WTC11 (cell line): ENCODE measurements at regions not wholly inside any gene's neighbourhood (a gene's known extent, or its start where the extent isn't known, plus 50 kb on each side); places are given as distances from the start of the nearest gene placed in this dataset.

Source experiments
- ATAC-seq: fragments of 200-7000 bp; cut with Tn5 transposase; 2 replicates; pipeline ENCODE4 v1.10.0; 2021; ENCODE audit warnings: mild to moderate bottlenecking, moderate library complexity
- CTCF ChIA-PET: fragments of 300-600 bp; sonication (Branson Sonifier 250); formaldehyde crosslinking; loops from one replicate; lab custom pipeline; 2021; ENCODE audit warnings: antibody characterized with exemption; lab: Charles Lee
- POLR2A ChIA-PET: fragments of 350-600 bp; sonication (Branson Sonifier 250); formaldehyde crosslinking; loops from one replicate; lab custom pipeline; 2021; ENCODE audit warnings: antibody characterized with exemption; lab: Charles Lee
- DNase-seq: peaks from one replicate; pipeline ENCODE4 v3.0.0; 2021; ENCODE audit warnings: low spot score
- H3K27ac Mint-ChIP-seq: 2 replicates; pipeline ENCODE4 v1.8.0; 2021; ENCODE audit warnings: mixed read lengths
- H3K27me3 Mint-ChIP-seq: 2 replicates; pipeline ENCODE4 v1.8.0; 2021; ENCODE audit warnings: low read depth, mild to moderate bottlenecking, moderate library complexity, mixed read lengths
- H3K36me3 Mint-ChIP-seq: 2 replicates; pipeline ENCODE4 v1.8.0; 2021; ENCODE audit warnings: mixed read lengths
- H3K4me1 Mint-ChIP-seq: 2 replicates; pipeline ENCODE4 v1.8.0; 2022; ENCODE audit warnings: mixed read lengths
- H3K4me3 Mint-ChIP-seq: 2 replicates; pipeline ENCODE4 v1.8.0; 2021; ENCODE audit warnings: mild to moderate bottlenecking, moderate library complexity, mixed read lengths
- H3K9me3 Mint-ChIP-seq: 2 replicates; pipeline ENCODE4 v1.8.0; 2021; ENCODE audit warnings: mixed read lengths
- GTF2I ChIP-seq: fragments of 250-450 bp; sonication (Bioruptor Pico); conservative IDR thresholded peaks from 2 replicates; pipeline ENCODE4 v1.4.0; 2021; ENCODE audit warnings: mild to moderate bottlenecking
- KAT7 ChIP-seq: sonication (generic); formaldehyde crosslinking; IDR thresholded peaks from 2 replicates; pipeline ENCODE4 v1.8.1; 2023; ENCODE audit warnings: missing genetic modification reagents, mild to moderate bottlenecking, borderline replicate concordance
- NR2C2 ChIP-seq: sonication (generic); formaldehyde crosslinking; IDR thresholded peaks from 2 replicates; pipeline ENCODE4 v1.8.0; 2022; ENCODE audit warnings: mild to moderate bottlenecking, missing genetic modification reagents
- RELA ChIP-seq: sonication (generic); formaldehyde crosslinking; IDR thresholded peaks from 2 replicates; pipeline ENCODE4 v1.8.1; 2022; ENCODE audit warnings: missing genetic modification reagents, mild to moderate bottlenecking, borderline replicate concordance
- SP1 ChIP-seq: sonication (generic); formaldehyde crosslinking; conservative IDR thresholded peaks from 2 replicates; pipeline ENCODE4 v1.8.1; 2022; ENCODE audit warnings: missing genetic modification reagents
- TCF7 ChIP-seq: sonication (generic); formaldehyde crosslinking; IDR thresholded peaks from 2 replicates; pipeline ENCODE4 v1.8.0; 2022; ENCODE audit warnings: mild to moderate bottlenecking, low read depth, missing genetic modification reagents, moderate library complexity
- TEAD1 ChIP-seq: sonication (generic); formaldehyde crosslinking; IDR thresholded peaks from 2 replicates; pipeline ENCODE4 v1.8.0; 2022; ENCODE audit warnings: mild to moderate bottlenecking, missing genetic modification reagents
- TP53 ChIP-seq: sonication (generic); formaldehyde crosslinking; IDR thresholded peaks from 2 replicates; pipeline ENCODE4 v1.8.1; 2023; ENCODE audit warnings: mild to moderate bottlenecking, missing genetic modification reagents
- ZNF396 ChIP-seq: fragments of 250-450 bp; sonication (Bioruptor Pico); IDR thresholded peaks from 2 replicates; pipeline ENCODE4 v1.8.0; 2021; ENCODE audit warnings: mild to moderate bottlenecking, moderate library complexity, borderline replicate concordance
- TF ChIP-seq, protein P1 (sequence below): fragments of 250-450 bp; sonication (Bioruptor Pico); IDR thresholded peaks from 2 replicates; pipeline ENCODE4 v1.9.0; 2021; ENCODE audit warnings: mild to moderate bottlenecking, borderline replicate concordance
- TF ChIP-seq, protein P2 (sequence below): fragments of 250-450 bp; sonication (Bioruptor Pico); IDR thresholded peaks from 2 replicates; pipeline ENCODE4 v1.9.0; 2021; ENCODE audit warnings: mild to moderate bottlenecking
- TF ChIP-seq, protein P3 (sequence below): sonication (generic); formaldehyde crosslinking; IDR thresholded peaks from 2 replicates; pipeline ENCODE4 v1.8.0; 2023; ENCODE audit warnings: mild to moderate bottlenecking, missing genetic modification reagents
- TF ChIP-seq, protein P4 (sequence below): sonication (generic); formaldehyde crosslinking; IDR thresholded peaks from 2 replicates; pipeline ENCODE4 v1.8.1; 2023; ENCODE audit warnings: mild to moderate bottlenecking, missing genetic modification reagents
- TF ChIP-seq, protein P5 (sequence below): sonication (generic); formaldehyde crosslinking; IDR thresholded peaks from 2 replicates; pipeline ENCODE4 v1.8.1; 2022; ENCODE audit warnings: missing genetic modification reagents, borderline replicate concordance
- TF ChIP-seq, protein P6 (sequence below): sonication (generic); formaldehyde crosslinking; IDR thresholded peaks from 2 replicates; pipeline ENCODE4 v1.8.0; 2023; ENCODE audit warnings: missing genetic modification reagents
- TF ChIP-seq, protein P7 (sequence below): sonication (generic); formaldehyde crosslinking; IDR thresholded peaks from 2 replicates; pipeline ENCODE4 v1.8.1; 2023; ENCODE audit warnings: mild to moderate bottlenecking, missing genetic modification reagents, borderline replicate concordance
- TF ChIP-seq, protein P8 (sequence below): fragments of 250-450 bp; sonication (Bioruptor Pico); conservative IDR thresholded peaks from 2 replicates; pipeline ENCODE4 v1.9.0; 2021; ENCODE audit warnings: mild to moderate bottlenecking

DNA sequence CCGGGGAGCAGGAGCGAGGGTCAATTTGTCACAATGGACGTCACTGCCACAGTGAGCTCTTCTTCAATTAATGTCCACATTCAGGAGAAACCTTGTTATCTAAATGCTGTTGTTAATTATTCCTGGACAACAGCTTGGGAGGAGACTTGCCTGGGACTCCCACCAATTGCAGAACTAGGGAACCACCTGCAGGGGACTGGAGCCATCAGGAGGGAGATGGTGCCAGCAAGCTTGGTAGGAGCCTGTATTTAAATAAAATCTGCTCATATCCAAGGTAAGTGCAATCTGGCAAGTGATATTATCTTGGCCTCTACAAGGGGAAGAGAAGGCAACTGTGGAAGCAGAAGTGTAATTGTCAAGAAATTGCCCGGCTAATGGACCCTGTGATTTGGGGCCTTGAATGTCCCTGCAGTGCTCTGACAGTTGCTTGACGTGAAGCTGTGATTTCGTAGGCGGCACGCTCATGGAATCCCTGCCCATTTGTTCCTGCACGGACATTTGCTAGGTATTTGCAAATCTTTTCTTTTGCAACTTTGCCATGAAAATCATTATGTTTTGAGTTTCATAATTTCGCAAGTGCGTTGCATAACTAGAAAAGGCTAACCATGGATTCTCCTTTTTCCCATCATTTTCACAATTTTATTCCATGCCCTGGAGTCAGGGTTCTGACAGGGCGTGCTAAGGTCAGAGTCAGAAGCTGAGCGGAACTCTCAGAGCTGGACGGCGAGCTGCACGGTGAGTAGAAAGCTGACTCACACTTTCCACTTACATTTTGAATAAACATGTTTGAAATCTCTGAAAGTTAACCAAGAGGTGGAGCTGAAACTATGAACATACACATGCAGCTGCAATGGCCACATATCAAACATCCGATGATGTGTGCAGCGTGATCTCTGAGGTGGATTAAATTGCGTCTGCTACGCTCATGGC lies 84.9 kb upstream of the TCERG1L start:
- Mint-ChIP-seq H3K4me3 (no peak overlapping the region), H3K27me3 (peaks cover 14% of the 10 kb centered on the region), H3K9me3 (peaks cover 88% of the 10 kb centered on the region), H3K27ac (no peak overlapping the region), H3K36me3 (peaks cover 66% of the 10 kb centered on the region), H3K4me1 (no peaks in the 10 kb centered on the region)
- ChIA-PET CTCF (interaction anchor here (1.6 kb wide), 1 partner anchor 30 kb away, joined by 4 read pairs; no protein-coding TSS in a partner anchor), POLR2A (no interaction called here)
- ATAC-seq (no peak), DNase-seq (no peak)
- TF ChIP-seq, protein P1, sequence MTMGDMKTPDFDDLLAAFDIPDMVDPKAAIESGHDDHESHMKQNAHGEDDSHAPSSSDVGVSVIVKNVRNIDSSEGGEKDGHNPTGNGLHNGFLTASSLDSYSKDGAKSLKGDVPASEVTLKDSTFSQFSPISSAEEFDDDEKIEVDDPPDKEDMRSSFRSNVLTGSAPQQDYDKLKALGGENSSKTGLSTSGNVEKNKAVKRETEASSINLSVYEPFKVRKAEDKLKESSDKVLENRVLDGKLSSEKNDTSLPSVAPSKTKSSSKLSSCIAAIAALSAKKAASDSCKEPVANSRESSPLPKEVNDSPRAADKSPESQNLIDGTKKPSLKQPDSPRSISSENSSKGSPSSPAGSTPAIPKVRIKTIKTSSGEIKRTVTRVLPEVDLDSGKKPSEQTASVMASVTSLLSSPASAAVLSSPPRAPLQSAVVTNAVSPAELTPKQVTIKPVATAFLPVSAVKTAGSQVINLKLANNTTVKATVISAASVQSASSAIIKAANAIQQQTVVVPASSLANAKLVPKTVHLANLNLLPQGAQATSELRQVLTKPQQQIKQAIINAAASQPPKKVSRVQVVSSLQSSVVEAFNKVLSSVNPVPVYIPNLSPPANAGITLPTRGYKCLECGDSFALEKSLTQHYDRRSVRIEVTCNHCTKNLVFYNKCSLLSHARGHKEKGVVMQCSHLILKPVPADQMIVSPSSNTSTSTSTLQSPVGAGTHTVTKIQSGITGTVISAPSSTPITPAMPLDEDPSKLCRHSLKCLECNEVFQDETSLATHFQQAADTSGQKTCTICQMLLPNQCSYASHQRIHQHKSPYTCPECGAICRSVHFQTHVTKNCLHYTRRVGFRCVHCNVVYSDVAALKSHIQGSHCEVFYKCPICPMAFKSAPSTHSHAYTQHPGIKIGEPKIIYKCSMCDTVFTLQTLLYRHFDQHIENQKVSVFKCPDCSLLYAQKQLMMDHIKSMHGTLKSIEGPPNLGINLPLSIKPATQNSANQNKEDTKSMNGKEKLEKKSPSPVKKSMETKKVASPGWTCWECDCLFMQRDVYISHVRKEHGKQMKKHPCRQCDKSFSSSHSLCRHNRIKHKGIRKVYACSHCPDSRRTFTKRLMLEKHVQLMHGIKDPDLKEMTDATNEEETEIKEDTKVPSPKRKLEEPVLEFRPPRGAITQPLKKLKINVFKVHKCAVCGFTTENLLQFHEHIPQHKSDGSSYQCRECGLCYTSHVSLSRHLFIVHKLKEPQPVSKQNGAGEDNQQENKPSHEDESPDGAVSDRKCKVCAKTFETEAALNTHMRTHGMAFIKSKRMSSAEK: no peak
- TF ChIP-seq RELA (CRISPR knock-in tag): no peak
- no peak for TF ChIP-seq TEAD1 (CRISPR knock-in tag)
- TF ChIP-seq SP1: no peak
- TF ChIP-seq, protein P2, sequence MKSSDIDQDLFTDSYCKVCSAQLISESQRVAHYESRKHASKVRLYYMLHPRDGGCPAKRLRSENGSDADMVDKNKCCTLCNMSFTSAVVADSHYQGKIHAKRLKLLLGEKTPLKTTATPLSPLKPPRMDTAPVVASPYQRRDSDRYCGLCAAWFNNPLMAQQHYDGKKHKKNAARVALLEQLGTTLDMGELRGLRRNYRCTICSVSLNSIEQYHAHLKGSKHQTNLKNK (CRISPR knock-in tag): no peak
- no peak for TF ChIP-seq GTF2I (CRISPR knock-in tag)
- TF ChIP-seq, protein P3, sequence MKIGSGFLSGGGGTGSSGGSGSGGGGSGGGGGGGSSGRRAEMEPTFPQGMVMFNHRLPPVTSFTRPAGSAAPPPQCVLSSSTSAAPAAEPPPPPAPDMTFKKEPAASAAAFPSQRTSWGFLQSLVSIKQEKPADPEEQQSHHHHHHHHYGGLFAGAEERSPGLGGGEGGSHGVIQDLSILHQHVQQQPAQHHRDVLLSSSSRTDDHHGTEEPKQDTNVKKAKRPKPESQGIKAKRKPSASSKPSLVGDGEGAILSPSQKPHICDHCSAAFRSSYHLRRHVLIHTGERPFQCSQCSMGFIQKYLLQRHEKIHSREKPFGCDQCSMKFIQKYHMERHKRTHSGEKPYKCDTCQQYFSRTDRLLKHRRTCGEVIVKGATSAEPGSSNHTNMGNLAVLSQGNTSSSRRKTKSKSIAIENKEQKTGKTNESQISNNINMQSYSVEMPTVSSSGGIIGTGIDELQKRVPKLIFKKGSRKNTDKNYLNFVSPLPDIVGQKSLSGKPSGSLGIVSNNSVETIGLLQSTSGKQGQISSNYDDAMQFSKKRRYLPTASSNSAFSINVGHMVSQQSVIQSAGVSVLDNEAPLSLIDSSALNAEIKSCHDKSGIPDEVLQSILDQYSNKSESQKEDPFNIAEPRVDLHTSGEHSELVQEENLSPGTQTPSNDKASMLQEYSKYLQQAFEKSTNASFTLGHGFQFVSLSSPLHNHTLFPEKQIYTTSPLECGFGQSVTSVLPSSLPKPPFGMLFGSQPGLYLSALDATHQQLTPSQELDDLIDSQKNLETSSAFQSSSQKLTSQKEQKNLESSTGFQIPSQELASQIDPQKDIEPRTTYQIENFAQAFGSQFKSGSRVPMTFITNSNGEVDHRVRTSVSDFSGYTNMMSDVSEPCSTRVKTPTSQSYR (CRISPR knock-in tag): no peak
- TF ChIP-seq, protein P4, sequence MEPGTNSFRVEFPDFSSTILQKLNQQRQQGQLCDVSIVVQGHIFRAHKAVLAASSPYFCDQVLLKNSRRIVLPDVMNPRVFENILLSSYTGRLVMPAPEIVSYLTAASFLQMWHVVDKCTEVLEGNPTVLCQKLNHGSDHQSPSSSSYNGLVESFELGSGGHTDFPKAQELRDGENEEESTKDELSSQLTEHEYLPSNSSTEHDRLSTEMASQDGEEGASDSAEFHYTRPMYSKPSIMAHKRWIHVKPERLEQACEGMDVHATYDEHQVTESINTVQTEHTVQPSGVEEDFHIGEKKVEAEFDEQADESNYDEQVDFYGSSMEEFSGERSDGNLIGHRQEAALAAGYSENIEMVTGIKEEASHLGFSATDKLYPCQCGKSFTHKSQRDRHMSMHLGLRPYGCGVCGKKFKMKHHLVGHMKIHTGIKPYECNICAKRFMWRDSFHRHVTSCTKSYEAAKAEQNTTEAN (CRISPR knock-in tag): no peak
- TF ChIP-seq TCF7: no peak
- TF ChIP-seq, protein P5, sequence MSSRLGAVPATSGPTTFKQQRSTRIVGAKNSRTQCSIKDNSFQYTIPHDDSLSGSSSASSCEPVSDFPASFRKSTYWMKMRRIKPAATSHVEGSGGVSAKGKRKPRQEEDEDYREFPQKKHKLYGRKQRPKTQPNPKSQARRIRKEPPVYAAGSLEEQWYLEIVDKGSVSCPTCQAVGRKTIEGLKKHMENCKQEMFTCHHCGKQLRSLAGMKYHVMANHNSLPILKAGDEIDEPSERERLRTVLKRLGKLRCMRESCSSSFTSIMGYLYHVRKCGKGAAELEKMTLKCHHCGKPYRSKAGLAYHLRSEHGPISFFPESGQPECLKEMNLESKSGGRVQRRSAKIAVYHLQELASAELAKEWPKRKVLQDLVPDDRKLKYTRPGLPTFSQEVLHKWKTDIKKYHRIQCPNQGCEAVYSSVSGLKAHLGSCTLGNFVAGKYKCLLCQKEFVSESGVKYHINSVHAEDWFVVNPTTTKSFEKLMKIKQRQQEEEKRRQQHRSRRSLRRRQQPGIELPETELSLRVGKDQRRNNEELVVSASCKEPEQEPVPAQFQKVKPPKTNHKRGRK: no peak
- TF ChIP-seq ZNF396 (CRISPR knock-in tag): no peak
- TF ChIP-seq, protein P6, sequence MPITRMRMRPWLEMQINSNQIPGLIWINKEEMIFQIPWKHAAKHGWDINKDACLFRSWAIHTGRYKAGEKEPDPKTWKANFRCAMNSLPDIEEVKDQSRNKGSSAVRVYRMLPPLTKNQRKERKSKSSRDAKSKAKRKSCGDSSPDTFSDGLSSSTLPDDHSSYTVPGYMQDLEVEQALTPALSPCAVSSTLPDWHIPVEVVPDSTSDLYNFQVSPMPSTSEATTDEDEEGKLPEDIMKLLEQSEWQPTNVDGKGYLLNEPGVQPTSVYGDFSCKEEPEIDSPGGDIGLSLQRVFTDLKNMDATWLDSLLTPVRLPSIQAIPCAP (CRISPR knock-in tag): no peak
- no peak for TF ChIP-seq KAT7 (CRISPR knock-in tag)
- TF ChIP-seq, protein P7, sequence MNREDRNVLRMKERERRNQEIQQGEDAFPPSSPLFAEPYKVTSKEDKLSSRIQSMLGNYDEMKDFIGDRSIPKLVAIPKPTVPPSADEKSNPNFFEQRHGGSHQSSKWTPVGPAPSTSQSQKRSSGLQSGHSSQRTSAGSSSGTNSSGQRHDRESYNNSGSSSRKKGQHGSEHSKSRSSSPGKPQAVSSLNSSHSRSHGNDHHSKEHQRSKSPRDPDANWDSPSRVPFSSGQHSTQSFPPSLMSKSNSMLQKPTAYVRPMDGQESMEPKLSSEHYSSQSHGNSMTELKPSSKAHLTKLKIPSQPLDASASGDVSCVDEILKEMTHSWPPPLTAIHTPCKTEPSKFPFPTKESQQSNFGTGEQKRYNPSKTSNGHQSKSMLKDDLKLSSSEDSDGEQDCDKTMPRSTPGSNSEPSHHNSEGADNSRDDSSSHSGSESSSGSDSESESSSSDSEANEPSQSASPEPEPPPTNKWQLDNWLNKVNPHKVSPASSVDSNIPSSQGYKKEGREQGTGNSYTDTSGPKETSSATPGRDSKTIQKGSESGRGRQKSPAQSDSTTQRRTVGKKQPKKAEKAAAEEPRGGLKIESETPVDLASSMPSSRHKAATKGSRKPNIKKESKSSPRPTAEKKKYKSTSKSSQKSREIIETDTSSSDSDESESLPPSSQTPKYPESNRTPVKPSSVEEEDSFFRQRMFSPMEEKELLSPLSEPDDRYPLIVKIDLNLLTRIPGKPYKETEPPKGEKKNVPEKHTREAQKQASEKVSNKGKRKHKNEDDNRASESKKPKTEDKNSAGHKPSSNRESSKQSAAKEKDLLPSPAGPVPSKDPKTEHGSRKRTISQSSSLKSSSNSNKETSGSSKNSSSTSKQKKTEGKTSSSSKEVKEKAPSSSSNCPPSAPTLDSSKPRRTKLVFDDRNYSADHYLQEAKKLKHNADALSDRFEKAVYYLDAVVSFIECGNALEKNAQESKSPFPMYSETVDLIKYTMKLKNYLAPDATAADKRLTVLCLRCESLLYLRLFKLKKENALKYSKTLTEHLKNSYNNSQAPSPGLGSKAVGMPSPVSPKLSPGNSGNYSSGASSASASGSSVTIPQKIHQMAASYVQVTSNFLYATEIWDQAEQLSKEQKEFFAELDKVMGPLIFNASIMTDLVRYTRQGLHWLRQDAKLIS (CRISPR knock-in tag): no peak
- TF ChIP-seq, protein P8, sequence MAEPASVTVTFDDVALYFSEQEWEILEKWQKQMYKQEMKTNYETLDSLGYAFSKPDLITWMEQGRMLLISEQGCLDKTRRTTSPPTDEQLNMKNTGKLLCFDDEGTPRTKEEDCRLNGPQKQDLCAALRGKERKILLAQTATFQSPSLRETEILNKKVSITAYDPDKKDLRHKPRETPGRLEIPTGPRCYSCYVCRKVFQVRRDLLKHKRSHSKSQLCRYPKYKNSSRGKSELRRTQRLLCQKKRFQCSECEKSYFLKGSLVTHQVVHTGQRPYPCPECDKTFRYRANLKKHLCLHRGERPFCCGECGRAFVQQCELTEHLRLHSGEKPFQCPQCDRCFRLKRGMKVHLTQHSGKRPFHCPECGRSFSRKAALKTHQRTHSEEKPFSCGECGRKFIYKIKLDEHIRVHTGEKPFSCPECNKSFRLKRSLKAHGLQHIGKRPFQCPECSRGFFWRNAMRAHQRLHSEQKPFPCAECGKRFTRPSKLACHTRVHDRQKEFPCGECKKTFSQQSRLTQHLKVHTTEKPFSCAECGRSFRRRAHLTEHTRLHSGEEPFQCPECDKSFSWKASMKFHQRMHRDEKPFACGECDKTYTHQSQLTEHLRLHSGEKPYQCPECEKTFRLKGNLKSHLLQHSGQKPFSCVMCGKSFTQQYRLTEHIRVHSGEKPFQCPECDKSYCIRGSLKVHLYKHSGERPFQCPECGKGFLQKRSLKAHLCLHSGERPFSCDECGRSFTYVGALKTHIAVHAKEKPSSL (CRISPR knock-in tag): no peak
- TF ChIP-seq TP53 (CRISPR knock-in tag): no peak
- no peak for TF ChIP-seq NR2C2 (CRISPR knock-in tag)
